Fibroblast of skin of left biceps (primary cell): ENCODE measurements at regions not wholly inside any gene's neighbourhood (a gene's known extent, or its start where the extent isn't known, plus 50 kb on each side); places are given as distances from the start of the nearest gene placed in this dataset.

Experiments
- DNase-seq, 2 experiments: peaks; one replicate each; pipeline ENCODE4 v3.0.0-alpha.2; 2013; ENCODE audit warnings: low read depth in 2 of 2

- DNase-seq = no peak
Observed at GRCh38 chr11:91653079-91653754, 571.4 kb upstream of the FAT3 start.

GRCh38 chr11:91650802-91651201 is 573.8 kb upstream of the FAT3 start:
- DNase-seq = no peak

GRCh38 chr11:91641153-91641552 is 583.5 kb upstream of the FAT3 start:
- DNase-seq = no peak

GRCh38 chr11:91639359-91639758 is 585.3 kb upstream of the FAT3 start:
- no peak for DNase-seq

- no peak for DNase-seq
Observed at GRCh38 chr11:91630916-91631673, 593.5 kb upstream of the FAT3 start.

- DNase-seq = no peak
Observed at GRCh38 chr11:91625495-91625894, 599.1 kb upstream of the FAT3 start.

GRCh38 chr11:91624021-91624420 is 600.6 kb upstream of the FAT3 start:
- DNase-seq = no peak

- DNase-seq = no peak
Observed at GRCh38 chr11:91608677-91609076, 615.9 kb upstream of the FAT3 start.

- DNase-seq = no peak
Observed at GRCh38 chr11:91596111-91596510, 628.5 kb upstream of the FAT3 start.

- no peak for DNase-seq
Observed at GRCh38 chr11:91591021-91591420, 633.6 kb upstream of the FAT3 start.

- DNase-seq = no peak
Observed at GRCh38 chr11:91587131-91587530, 637.5 kb upstream of the FAT3 start.

GRCh38 chr11:91585035-91585801 is 639.4 kb upstream of the FAT3 start:
- DNase-seq = no peak

GRCh38 chr11:91563176-91563575 is 661.4 kb upstream of the FAT3 start:
- no peak for DNase-seq

GRCh38 chr11:91560434-91560833 is 664.2 kb upstream of the FAT3 start:
- DNase-seq = no peak

GRCh38 chr11:91538065-91538464 is 686.6 kb upstream of the FAT3 start:
- no peak for DNase-seq

GRCh38 chr11:91536366-91536765 is 688.3 kb upstream of the FAT3 start:
- DNase-seq = peak; percentile 10 to 11

- no peak for DNase-seq
Observed at GRCh38 chr11:91528965-91529364, 695.7 kb upstream of the FAT3 start.

GRCh38 chr11:91527380-91528030 is 697.1 kb upstream of the FAT3 start:
- no peak for DNase-seq

GRCh38 chr11:91513734-91514133 is 710.9 kb upstream of the FAT3 start:
- no peak for DNase-seq

- DNase-seq = no peak
Observed at GRCh38 chr11:91497847-91498246, 726.8 kb upstream of the FAT3 start.

GRCh38 chr11:91495837-91496236 is 728.8 kb upstream of the FAT3 start:
- DNase-seq = no peak

GRCh38 chr11:91489989-91490388 is 734.6 kb upstream of the FAT3 start:
- DNase-seq = no peak
